Keratinocyte (primary cell): ENCODE measurements at regions not wholly inside any gene's neighbourhood (a gene's known extent, or its start where the extent isn't known, plus 50 kb on each side); places are given as distances from the start of the nearest gene placed in this dataset.

Source experiments
- DNase-seq: peaks from one replicate; pipeline ENCODE4 v3.0.0-alpha.2; 2011; ENCODE audit warnings: low read depth, missing footprints, low spot score
- FAIRE-seq: peaks from 2 replicates; lab custom pipeline; 2011; peaks lifted over from hg19 to GRCh38; lab: Jason Lieb, UNC
- H2AFZ ChIP-seq: 2 replicates; pipeline ENCODE4 v1.6.0; 2012; ENCODE audit warnings: low read length, control low read depth, inconsistent platforms; ENCODE audit not compliant: control insufficient read depth
- H3K27ac ChIP-seq: 2 replicates; pipeline ENCODE4 v1.5.1; 2011; ENCODE audit warnings: low read length; ENCODE audit not compliant: control insufficient read depth, insufficient read depth
- H3K27me3 ChIP-seq: 3 replicates; pipeline ENCODE4 v1.6.0; 2011; ENCODE audit warnings: low read length; ENCODE audit not compliant: control insufficient read depth, insufficient read depth; ENCODE audit errors: extremely low read depth
- H3K36me3 ChIP-seq, 2 experiments: 2 replicates in 1 of 2; 3 replicates in 1 of 2; pipeline ENCODE4 v1.5.1; 2011; ENCODE audit warnings: low read length in 2 of 2, mild to moderate bottlenecking in 1 of 2; ENCODE audit not compliant: control insufficient read depth in 2 of 2, insufficient read depth in 2 of 2; ENCODE audit errors: extremely low read depth in 1 of 2
- H3K4me1 ChIP-seq: 3 replicates; pipeline ENCODE4 v1.5.1; 2011; ENCODE audit warnings: low read length; ENCODE audit not compliant: control insufficient read depth, insufficient read depth; ENCODE audit errors: extremely low read depth
- H3K4me2 ChIP-seq: 3 replicates; pipeline ENCODE4 v1.6.0; 2011; ENCODE audit warnings: low read depth, low read length; ENCODE audit not compliant: control insufficient read depth, insufficient read depth; ENCODE audit errors: extremely low read depth
- H3K4me3 ChIP-seq, 3 experiments: fragments of 200-600 bp in 1 of 3; sonication (generic) in 1 of 3; 2 replicates in 2 of 3; 3 replicates in 1 of 3; pipeline ENCODE4 v1.5.1; 2011 to 2016; ENCODE audit warnings: low read length in 3 of 3, mild to moderate bottlenecking in 3 of 3, control low read depth in 2 of 3, inconsistent platforms in 1 of 3, low read depth in 1 of 3, mixed read lengths in 1 of 3, mixed run types in 1 of 3, moderate library complexity in 1 of 3; ENCODE audit not compliant: control insufficient read depth in 2 of 3, insufficient read depth in 2 of 3; ENCODE audit errors: extremely low read depth in 1 of 3
- H3K79me2 ChIP-seq: 2 replicates; pipeline ENCODE4 v1.6.0; 2012; ENCODE audit warnings: low read length; ENCODE audit not compliant: control insufficient read depth, insufficient read depth
- H3K9ac ChIP-seq: 3 replicates; pipeline ENCODE4 v1.6.0; 2011; ENCODE audit warnings: low read length; ENCODE audit not compliant: control insufficient read depth, insufficient read depth; ENCODE audit errors: extremely low read depth
- H3K9me1 ChIP-seq: 3 replicates; pipeline ENCODE4 v1.6.0; 2011; ENCODE audit warnings: low read length; ENCODE audit not compliant: control insufficient read depth, insufficient read depth; ENCODE audit errors: extremely low read depth
- H3K9me3 ChIP-seq: 2 replicates; pipeline ENCODE4 v1.5.1; 2012; ENCODE audit warnings: low read depth, low read length; ENCODE audit not compliant: control insufficient read depth
- H4K20me1 ChIP-seq: 3 replicates; pipeline ENCODE4 v1.6.0; 2011; ENCODE audit warnings: low read length; ENCODE audit not compliant: control insufficient read depth, insufficient read depth; ENCODE audit errors: extremely low read depth
- EZH2 ChIP-seq: IDR thresholded peaks from one replicate; pipeline ENCODE4 v1.6.1; 2012; ENCODE audit warnings: inconsistent platforms, mild to moderate bottlenecking, low read length, moderate library complexity
- dilution Hi-C: fragments of 300-500 bp; cut with MboI; formaldehyde crosslinking; loops from one replicate; pipeline ENCODE4 v1.7.0; 2020; ENCODE audit warnings: low sequenced_read_pairs; ENCODE audit not compliant: extremely low pct_ligation_motif_present
- TF ChIP-seq, protein P1 (sequence below), 3 experiments: IDR thresholded peaks in 1 of 3; conservative IDR thresholded peaks in 1 of 3; optimal IDR thresholded peaks in 1 of 3; 2 replicates in 2 of 3; 3 replicates in 1 of 3; pipeline versions ENCODE3 to v1.5.1; 2011; ENCODE audit warnings: low read length in 3 of 3, mild to moderate bottlenecking in 3 of 3, moderate library complexity in 2 of 3, control low read depth in 1 of 3, inconsistent platforms in 1 of 3; ENCODE audit not compliant: insufficient read depth in 2 of 3; ENCODE audit errors: extremely low read depth in 1 of 3

DNA sequence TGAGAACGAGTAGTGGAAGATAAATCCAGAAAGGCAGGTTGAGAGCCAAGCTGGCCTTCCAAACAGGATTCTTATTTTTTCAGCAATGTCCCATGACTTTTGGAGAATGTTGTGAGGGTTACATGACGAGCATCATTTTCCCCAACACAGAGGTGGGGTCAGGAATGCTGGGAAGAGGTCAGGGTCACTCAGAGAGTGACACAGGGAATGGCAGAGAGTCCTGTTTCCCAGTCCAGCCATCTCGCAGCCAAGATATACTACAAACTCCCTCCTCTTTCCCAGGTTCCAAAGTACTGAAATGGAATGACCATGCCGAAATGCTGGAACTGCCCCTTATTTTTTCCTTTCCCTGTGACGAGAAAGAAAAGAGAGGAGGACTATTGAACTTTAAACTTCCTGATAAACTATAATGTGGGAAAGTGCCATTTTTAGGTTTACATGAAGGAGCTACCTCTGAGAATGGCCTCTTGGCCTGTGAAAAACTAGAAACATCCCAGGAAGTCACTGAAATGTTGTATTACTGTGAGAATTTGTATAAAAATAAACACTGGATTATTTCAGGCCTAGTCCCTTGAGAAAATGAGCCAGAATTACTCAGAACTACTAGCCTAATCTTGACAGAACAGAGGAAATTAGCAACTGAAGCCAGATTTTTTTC, 420.4 kb downstream of the CETN3 start:
- FAIRE-seq (no peak), DNase-seq (no peak)
- TF ChIP-seq, protein P1, sequence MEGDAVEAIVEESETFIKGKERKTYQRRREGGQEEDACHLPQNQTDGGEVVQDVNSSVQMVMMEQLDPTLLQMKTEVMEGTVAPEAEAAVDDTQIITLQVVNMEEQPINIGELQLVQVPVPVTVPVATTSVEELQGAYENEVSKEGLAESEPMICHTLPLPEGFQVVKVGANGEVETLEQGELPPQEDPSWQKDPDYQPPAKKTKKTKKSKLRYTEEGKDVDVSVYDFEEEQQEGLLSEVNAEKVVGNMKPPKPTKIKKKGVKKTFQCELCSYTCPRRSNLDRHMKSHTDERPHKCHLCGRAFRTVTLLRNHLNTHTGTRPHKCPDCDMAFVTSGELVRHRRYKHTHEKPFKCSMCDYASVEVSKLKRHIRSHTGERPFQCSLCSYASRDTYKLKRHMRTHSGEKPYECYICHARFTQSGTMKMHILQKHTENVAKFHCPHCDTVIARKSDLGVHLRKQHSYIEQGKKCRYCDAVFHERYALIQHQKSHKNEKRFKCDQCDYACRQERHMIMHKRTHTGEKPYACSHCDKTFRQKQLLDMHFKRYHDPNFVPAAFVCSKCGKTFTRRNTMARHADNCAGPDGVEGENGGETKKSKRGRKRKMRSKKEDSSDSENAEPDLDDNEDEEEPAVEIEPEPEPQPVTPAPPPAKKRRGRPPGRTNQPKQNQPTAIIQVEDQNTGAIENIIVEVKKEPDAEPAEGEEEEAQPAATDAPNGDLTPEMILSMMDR (optimal IDR thresholded peaks at IDR 0.05 in 1 of 3, IDR thresholded peaks at IDR 0.05 in 1 of 3, conservative IDR thresholded peaks at IDR 0.05 in 1 of 3; ENCODE audit: extremely low read depth in 1 of 3, insufficient read depth in 2 of 3, low read length in 3 of 3): no peak
- TF ChIP-seq EZH2: no peak
- H3K9me3 ChIP-seq: no peaks in the 10 kb centered on the region
- no peaks in the 10 kb centered on the region for H3K9me1 ChIP-seq
- H3K27ac ChIP-seq: no peak overlapping the region
- H2AFZ ChIP-seq: no peak overlapping the region
- no peaks in the 10 kb centered on the region for H3K27me3 ChIP-seq
- H4K20me1 ChIP-seq: no peaks in the 10 kb centered on the region
- H3K36me3 ChIP-seq: no peaks in the 10 kb centered on the region
- H3K4me2 ChIP-seq: no peak overlapping the region
- H3K4me3 ChIP-seq: no peak overlapping the region
- no peak overlapping the region for H3K9ac ChIP-seq
- no peaks in the 10 kb centered on the region for H3K79me2 ChIP-seq
- dilution Hi-C loops: no loop called here
- H3K4me1 ChIP-seq: no peaks in the 10 kb centered on the region

DNA sequence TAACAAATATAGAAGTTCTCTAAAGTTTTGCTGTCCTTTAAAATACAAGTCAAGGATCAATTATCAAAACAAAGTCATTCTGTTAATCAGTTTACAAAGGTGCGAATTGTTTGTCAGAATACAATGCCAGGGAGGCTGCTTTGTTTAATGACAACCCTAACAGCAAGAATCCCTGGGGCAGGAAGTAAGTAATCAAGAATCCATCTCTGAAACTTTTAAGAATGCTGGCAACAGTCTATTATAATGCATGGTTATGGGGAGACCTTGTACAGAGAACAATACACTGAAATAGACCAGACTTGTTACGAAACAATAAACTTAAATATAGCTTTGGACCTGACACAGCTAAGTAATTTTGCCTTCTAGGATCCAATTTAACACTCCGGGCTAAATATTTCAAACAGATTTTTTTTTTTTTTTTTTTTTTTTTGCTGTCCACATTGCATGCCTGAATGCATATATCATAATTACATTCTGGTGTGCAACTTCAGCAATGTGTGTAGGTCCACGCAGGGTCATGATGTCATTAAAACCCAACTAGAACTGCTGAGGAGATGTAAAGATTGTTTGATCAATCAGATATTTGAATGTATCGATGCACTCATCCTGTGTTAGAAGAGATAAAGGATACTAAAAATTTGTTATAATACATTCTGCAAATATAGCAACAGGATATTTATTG, 421.3 kb downstream of the CETN3 start:
- no peaks in the 10 kb centered on the region for H3K4me1 ChIP-seq
- no peak for FAIRE-seq
- no peak overlapping the region for H3K4me2 ChIP-seq
- H3K27me3 ChIP-seq: no peaks in the 10 kb centered on the region
- H3K9ac ChIP-seq: no peak overlapping the region
- no peak for DNase-seq
- no peaks in the 10 kb centered on the region for H3K79me2 ChIP-seq
- H3K9me3 ChIP-seq: no peaks in the 10 kb centered on the region
- no peak overlapping the region for H3K27ac ChIP-seq
- dilution Hi-C loops: no loop called here
- no peaks in the 10 kb centered on the region for H4K20me1 ChIP-seq
- no peaks in the 10 kb centered on the region for H3K9me1 ChIP-seq
- H3K4me3 ChIP-seq: no peak overlapping the region
- no peak for TF ChIP-seq EZH2
- TF ChIP-seq, protein P1 (optimal IDR thresholded peaks at IDR 0.05 in 1 of 3, IDR thresholded peaks at IDR 0.05 in 1 of 3, conservative IDR thresholded peaks at IDR 0.05 in 1 of 3; ENCODE audit: extremely low read depth in 1 of 3, insufficient read depth in 2 of 3, low read length in 3 of 3): no peak
- no peaks in the 10 kb centered on the region for H3K36me3 ChIP-seq
- no peak overlapping the region for H2AFZ ChIP-seq
